Tongue (tissue), 1 donor: ENCODE measurements at regions not wholly inside any gene's neighbourhood (a gene's known extent, or its start where the extent isn't known, plus 50 kb on each side); places are given as distances from the start of the nearest gene placed in this dataset.
"Not testable (repeated sequence)": the region's sequence is repeated elsewhere in the genome, so short reads cannot be mapped to it uniquely, and the experiment has no call there.

ENCODE experiments used
- DNase-seq: peaks from one replicate; pipeline ENCODE4 v3.0.0-alpha.2; 2015

GRCh38 chr11:33970984-33971466 is 79.1 kb upstream of the LMO2 start:
- peak; percentile 81 for DNase-seq

- no peak for DNase-seq
Measured at GRCh38 chr11:33967451-33967850, 75.6 kb upstream of the LMO2 start.

- no peak for DNase-seq
Measured at GRCh38 chr11:33965032-33965431, 73.2 kb upstream of the LMO2 start.

GRCh38 chr11:33959855-33960400 is 68.1 kb upstream of the LMO2 start:
- DNase-seq = no peak

- DNase-seq = no peak
Measured at GRCh38 chr11:33957304-33957917, 65.5 kb upstream of the LMO2 start.

- DNase-seq = no peak
Measured at GRCh38 chr11:33956611-33957010, 64.7 kb upstream of the LMO2 start.

- no peak for DNase-seq
Measured at GRCh38 chr11:33953289-33953688, 61.4 kb upstream of the LMO2 start.

GRCh38 chr11:33952805-33953204 is 60.9 kb upstream of the LMO2 start:
- DNase-seq = no peak

- no peak for DNase-seq
Measured at GRCh38 chr11:33949252-33949913, 57.5 kb upstream of the LMO2 start.

GRCh38 chr11:33948494-33948893 is 56.6 kb upstream of the LMO2 start:
- DNase-seq = no peak

GRCh38 chr11:33947918-33948317 is 56.0 kb upstream of the LMO2 start:
- DNase-seq = not testable (repeated sequence)

- DNase-seq = no peak
Measured at GRCh38 chr11:33946930-33947329, 55.1 kb upstream of the LMO2 start.

- DNase-seq = no peak
Measured at GRCh38 chr11:33945481-33946268, 53.8 kb upstream of the LMO2 start.

- no peak for DNase-seq
Measured at GRCh38 chr11:33944693-33945424, 53.0 kb upstream of the LMO2 start.

- DNase-seq = no peak
Measured at GRCh38 chr11:33944345-33944692, 52.4 kb upstream of the LMO2 start.

GRCh38 chr11:33942954-33943353 is 51.1 kb upstream of the LMO2 start:
- DNase-seq = peak; percentile 31

- peak; percentile 9 for DNase-seq
Measured at GRCh38 chr11:33941637-33942160, 49.8 kb upstream of the LMO2 start.
